ENCODE measurements at regions not wholly inside any gene's neighbourhood (a gene's known extent, or its start where the extent isn't known, plus 50 kb on each side); places are given as distances from the start of the nearest gene placed in this dataset.

GRCh38 chr9:75230469-75230868, 142.2 kb downstream of the OSTF1 start:
- Histone ChIP-seq H3K79me1 (ENCODE audit: low read depth in 1 of 2, low read length in 2 of 2) (no peaks in the 10 kb centered on the region), H3K4ac (ENCODE audit: low read depth, low read length) (no peak overlapping the region), H3K18ac (ENCODE audit: low read depth, low read length) (no peak overlapping the region), H3K56ac (ENCODE audit: extremely low read depth, insufficient read depth, low read length) (no peak overlapping the region), H3K27me3 (ENCODE audit: control insufficient read depth, insufficient read depth, low read length) (no peaks in the 10 kb centered on the region), H3K9me3 (ENCODE audit: control insufficient read depth, insufficient read depth, low read length) (no peaks in the 10 kb centered on the region), H3K27ac (ENCODE audit: insufficient read depth, low read length) (no peak overlapping the region), H3K14ac (replicated peaks; ENCODE audit: low read depth, low read length) (no peak overlapping the region), H4K91ac (ENCODE audit: insufficient read depth, low read depth, low read length) (no peak overlapping the region), H3K4me3 (ENCODE audit: insufficient read depth, low read depth, low read length) (no peak overlapping the region), H3K36me3 (ENCODE audit: control insufficient read depth, insufficient read depth, low read length) (no peaks in the 10 kb centered on the region), H2AK9ac (replicated peaks; ENCODE audit: low read depth, low read length, poor library complexity) (no peak overlapping the region), H3K23ac (ENCODE audit: low read depth, low read length) (no peak overlapping the region), H2BK5ac (ENCODE audit: low read depth, low read length, poor library complexity, severe bottlenecking) (no peak overlapping the region), H3K9ac (ENCODE audit: low read depth, low read length) (no peak overlapping the region), H2BK120ac (ENCODE audit: low read depth, low read length) (no peak overlapping the region), H2AFZ (replicated peaks; ENCODE audit: low read length, poor library complexity) (no peak overlapping the region), H2AK5ac (ENCODE audit: low read depth, low read length) (no peak overlapping the region), H4K20me1 (ENCODE audit: insufficient read depth, low read length) (no peaks in the 10 kb centered on the region), H3K4me2 (ENCODE audit: low read depth, low read length) (no peak overlapping the region), H4K8ac (ENCODE audit: low read depth in 2 of 2, low read length in 2 of 2) (no peak overlapping the region), H3K9me1 (ENCODE audit: insufficient read depth, low read length) (no peaks in the 10 kb centered on the region), H2BK20ac (ENCODE audit: low read depth, low read length) (no peak overlapping the region), H4K5ac (ENCODE audit: low read depth, low read length) (no peak overlapping the region), H3K4me1 (ENCODE audit: control insufficient read depth, insufficient read depth, low read length) (no peaks in the 10 kb centered on the region), H2BK15ac (ENCODE audit: low read depth, low read length) (no peak overlapping the region)
- intact Hi-C loops (cut with micrococcal nuclease), result no loop called here
- BruUV-seq (replicated peaks), result no TSS peak
- dilution Hi-C loops (cut with HindIII; ENCODE audit: low sequenced_read_pairs, unreplicated experiment), result no loop called here
- WGBS, 2 experiments (ENCODE audit: extremely low coverage in 2 of 2, insufficient read length in 1 of 2), result no CpG with 5 or more reads among the region's 3 CpGs
- in situ Hi-C loops (cut with MboI; ENCODE audit: low sequenced_read_pairs), result no loop called here
- no peak for TF ChIP-seq USF2 (IDR thresholded peaks at IDR 0.05; ENCODE audit: low read depth, low read length)
- TF ChIP-seq BHLHE40 (IDR thresholded peaks at IDR 0.05; ENCODE audit: low read depth, low read length), result no peak
- TF ChIP-seq NFE2L2 (IDR thresholded peaks at IDR 0.05; ENCODE audit: low read depth, low read length), result no peak
- ATAC-seq (ENCODE audit: low read depth) (no peak), DNase-seq (no peak)
- ChIA-PET POLR2A (ENCODE audit: unreplicated experiment) (no interaction called here), CTCF (no interaction called here)
